ENCODE measurements at regions not wholly inside any gene's neighbourhood (a gene's known extent, or its start where the extent isn't known, plus 50 kb on each side); places are given as distances from the start of the nearest gene placed in this dataset.

DNA sequence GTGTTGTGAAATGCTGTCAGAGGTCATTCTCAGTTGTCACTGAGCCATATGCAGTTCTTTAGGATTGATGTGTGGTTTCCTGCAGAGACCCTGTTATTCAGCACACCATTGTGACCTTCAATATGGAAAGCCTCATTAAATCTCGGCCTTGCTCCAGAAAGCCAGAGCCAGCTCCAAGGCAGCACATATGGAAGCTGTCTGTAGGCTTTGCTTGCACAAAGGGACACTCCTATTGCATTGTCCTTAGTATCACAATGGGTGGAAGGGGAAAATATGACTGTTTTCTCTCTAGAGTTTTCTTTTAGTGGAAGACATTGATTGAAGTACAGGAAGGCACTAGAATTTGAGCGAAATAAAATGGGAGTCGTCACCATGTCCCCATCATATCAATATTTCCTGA is 179.0 kb downstream of the CEP135 start:
- 79% methylated on average over 3 of the region's 3 CpGs for WGBS (ENCODE audit: missing lambda C conversion rate)
- FAIRE-seq: no peak
- H3K4me3 ChIP-seq: no peak overlapping the region
- ChIA-PET POLR2A (no interaction called here), CTCF (no interaction called here)
- DNase-seq (ENCODE audit: low read depth in 1 of 2, low spot score in 1 of 2): no peak
- no peaks in the 10 kb centered on the region for H3K9me3 ChIP-seq
- H3K4me1 ChIP-seq: no peaks in the 10 kb centered on the region
- TF ChIP-seq POLR2A (IDR thresholded peaks at IDR 0.05; ENCODE audit: low read length) (no peak), KDM1A (IDR thresholded peaks at IDR 0.05; ENCODE audit: low read depth) (no peak), CBX2 (IDR thresholded peaks at IDR 0.05; ENCODE audit: borderline replicate concordance, low read depth) (no peak), FOSB (CRISPR knock-in tag; IDR thresholded peaks at IDR 0.05) (no peak), BHLHE40 (IDR thresholded peaks at IDR 0.05; ENCODE audit: low read depth, low read length) (no peak), HDAC2 (IDR thresholded peaks at IDR 0.05) (no peak)
- TF ChIP-seq, protein P1, sequence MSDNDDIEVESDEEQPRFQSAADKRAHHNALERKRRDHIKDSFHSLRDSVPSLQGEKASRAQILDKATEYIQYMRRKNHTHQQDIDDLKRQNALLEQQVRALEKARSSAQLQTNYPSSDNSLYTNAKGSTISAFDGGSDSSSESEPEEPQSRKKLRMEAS (IDR thresholded peaks at IDR 0.05): no peak
- no peak for ATAC-seq
- H3K4me2 ChIP-seq: no peak overlapping the region
- no peak overlapping the region for H3K27ac ChIP-seq

DNA sequence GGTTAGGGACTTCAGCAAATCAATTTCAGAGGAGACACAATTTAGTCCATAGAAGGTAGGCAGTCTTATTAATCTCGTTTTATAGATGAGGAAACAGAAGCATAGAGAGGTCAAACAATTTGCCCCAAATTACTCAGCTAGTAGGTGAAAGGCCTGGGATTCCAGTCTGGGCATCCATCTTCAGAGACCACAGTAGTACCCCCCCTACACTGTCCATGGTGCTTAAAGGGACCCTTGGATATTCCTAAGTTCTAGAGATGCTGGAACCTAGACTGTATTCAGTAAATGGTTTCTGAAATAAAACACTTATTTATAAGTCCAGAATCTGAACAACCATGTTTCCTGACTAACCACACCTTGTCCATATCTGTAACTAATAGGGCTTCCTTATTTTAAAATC is 174.8 kb downstream of the CEP135 start:
- Histone ChIP-seq H3K4me1 (no peaks in the 10 kb centered on the region), H3K4me3 (no peak overlapping the region), H3K4me2 (no peak overlapping the region), H3K27ac (no peak overlapping the region), H3K9me3 (no peaks in the 10 kb centered on the region)
- 0% methylated on average over 1 of the region's 1 CpG for WGBS (ENCODE audit: missing lambda C conversion rate)
- CTCF ChIA-PET: no interaction called here
- POLR2A ChIA-PET: no interaction called here
- no peak for ATAC-seq
- FAIRE-seq: no peak
- no peak for DNase-seq (ENCODE audit: low read depth in 1 of 2, low spot score in 1 of 2)
- no peak for TF ChIP-seq JUN (IDR thresholded peaks at IDR 0.05)
- TF ChIP-seq, protein P2, sequence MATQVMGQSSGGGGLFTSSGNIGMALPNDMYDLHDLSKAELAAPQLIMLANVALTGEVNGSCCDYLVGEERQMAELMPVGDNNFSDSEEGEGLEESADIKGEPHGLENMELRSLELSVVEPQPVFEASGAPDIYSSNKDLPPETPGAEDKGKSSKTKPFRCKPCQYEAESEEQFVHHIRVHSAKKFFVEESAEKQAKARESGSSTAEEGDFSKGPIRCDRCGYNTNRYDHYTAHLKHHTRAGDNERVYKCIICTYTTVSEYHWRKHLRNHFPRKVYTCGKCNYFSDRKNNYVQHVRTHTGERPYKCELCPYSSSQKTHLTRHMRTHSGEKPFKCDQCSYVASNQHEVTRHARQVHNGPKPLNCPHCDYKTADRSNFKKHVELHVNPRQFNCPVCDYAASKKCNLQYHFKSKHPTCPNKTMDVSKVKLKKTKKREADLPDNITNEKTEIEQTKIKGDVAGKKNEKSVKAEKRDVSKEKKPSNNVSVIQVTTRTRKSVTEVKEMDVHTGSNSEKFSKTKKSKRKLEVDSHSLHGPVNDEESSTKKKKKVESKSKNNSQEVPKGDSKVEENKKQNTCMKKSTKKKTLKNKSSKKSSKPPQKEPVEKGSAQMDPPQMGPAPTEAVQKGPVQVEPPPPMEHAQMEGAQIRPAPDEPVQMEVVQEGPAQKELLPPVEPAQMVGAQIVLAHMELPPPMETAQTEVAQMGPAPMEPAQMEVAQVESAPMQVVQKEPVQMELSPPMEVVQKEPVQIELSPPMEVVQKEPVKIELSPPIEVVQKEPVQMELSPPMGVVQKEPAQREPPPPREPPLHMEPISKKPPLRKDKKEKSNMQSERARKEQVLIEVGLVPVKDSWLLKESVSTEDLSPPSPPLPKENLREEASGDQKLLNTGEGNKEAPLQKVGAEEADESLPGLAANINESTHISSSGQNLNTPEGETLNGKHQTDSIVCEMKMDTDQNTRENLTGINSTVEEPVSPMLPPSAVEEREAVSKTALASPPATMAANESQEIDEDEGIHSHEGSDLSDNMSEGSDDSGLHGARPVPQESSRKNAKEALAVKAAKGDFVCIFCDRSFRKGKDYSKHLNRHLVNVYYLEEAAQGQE (IDR thresholded peaks at IDR 0.05): peak; percentile 57; the same call in 1 of the 2 replicates

DNA sequence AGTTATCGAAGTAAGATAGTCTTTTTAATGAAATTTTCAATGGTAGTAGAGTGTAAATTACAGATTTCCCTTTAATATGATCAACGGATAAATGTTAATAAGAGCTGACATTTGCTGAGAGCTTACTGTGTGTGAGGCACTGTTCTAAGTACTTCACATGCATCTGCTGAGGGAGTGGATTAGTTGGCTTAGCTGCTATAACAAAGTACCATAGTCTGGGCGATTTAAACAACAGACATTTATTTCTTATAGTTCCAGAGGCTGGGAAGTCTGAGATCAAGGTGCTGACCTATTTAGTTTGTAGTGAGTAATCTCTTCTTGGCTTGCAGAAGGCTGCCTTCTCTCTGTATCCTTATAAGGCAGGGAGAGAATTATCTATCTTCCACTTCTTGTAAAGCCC is 174.3 kb downstream of the CEP135 start:
- POLR2A ChIA-PET: no interaction called here
- Histone ChIP-seq H3K27ac (no peak overlapping the region), H3K4me1 (no peaks in the 10 kb centered on the region), H3K9me3 (no peaks in the 10 kb centered on the region), H3K4me3 (no peak overlapping the region), H3K4me2 (no peak overlapping the region)
- FAIRE-seq: no peak
- ATAC-seq: no peak
- 12% methylated on average over 3 of the region's 3 CpGs for WGBS (ENCODE audit: missing lambda C conversion rate)
- TF ChIP-seq, protein P1 (IDR thresholded peaks at IDR 0.05): no peak
- TF ChIP-seq KDM1A (IDR thresholded peaks at IDR 0.05; ENCODE audit: low read depth): no peak
- no peak for TF ChIP-seq KDM5A (IDR thresholded peaks at IDR 0.05)
- no peak for TF ChIP-seq JUNB (IDR thresholded peaks at IDR 0.05)
- no peak for TF ChIP-seq HEYL (CRISPR knock-in tag; IDR thresholded peaks at IDR 0.05)
- TF ChIP-seq FOSB (CRISPR knock-in tag; IDR thresholded peaks at IDR 0.05): no peak
- no peak for TF ChIP-seq RARB (CRISPR knock-in tag; IDR thresholded peaks at IDR 0.05)
- TF ChIP-seq ZNF302 (CRISPR knock-in tag; IDR thresholded peaks at IDR 0.05): no peak
- no peak for TF ChIP-seq FOSL2 (IDR thresholded peaks at IDR 0.05)
- TF ChIP-seq FOSL2 (CRISPR knock-in tag; IDR thresholded peaks at IDR 0.05): no peak
- TF ChIP-seq, protein P3, sequence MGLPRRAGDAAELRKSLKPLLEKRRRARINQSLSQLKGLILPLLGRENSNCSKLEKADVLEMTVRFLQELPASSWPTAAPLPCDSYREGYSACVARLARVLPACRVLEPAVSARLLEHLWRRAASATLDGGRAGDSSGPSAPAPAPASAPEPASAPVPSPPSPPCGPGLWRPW (IDR thresholded peaks at IDR 0.05): no peak
- TF ChIP-seq NFE2L2 (conservative IDR thresholded peaks at IDR 0.05; ENCODE audit: low read length): no peak
- DNase-seq (ENCODE audit: low read depth in 1 of 2, low spot score in 1 of 2): no peak
- CTCF ChIA-PET: no interaction called here

DNA sequence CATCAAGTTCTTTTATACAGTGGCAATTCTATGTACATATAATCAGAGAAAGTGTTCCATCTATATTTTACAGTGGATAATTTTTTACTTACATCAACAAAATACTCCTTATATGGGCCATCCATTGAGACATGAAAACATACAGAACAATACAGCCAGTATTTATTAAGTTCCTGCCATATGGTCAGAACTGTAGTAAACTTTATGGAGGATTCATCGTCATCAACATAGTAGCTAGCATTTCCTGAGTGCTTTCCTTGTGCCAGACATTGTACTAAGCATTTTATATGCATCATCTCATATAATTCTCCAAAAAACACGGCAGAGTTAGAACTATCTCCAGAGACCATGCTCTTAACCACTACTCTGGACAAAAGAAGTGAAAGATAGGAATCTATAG is 170.1 kb downstream of the CEP135 start:
- H3K4me2 ChIP-seq: no peak overlapping the region
- H3K4me1 ChIP-seq: no peaks in the 10 kb centered on the region
- no peaks in the 10 kb centered on the region for H3K9me3 ChIP-seq
- FAIRE-seq (no peak), DNase-seq (ENCODE audit: low read depth in 1 of 2, low spot score in 1 of 2) (no peak), ATAC-seq (no peak)
- ChIA-PET CTCF (no interaction called here), POLR2A (no interaction called here)
- no peak overlapping the region for H3K27ac ChIP-seq
- 46% methylated on average over 2 of the region's 2 CpGs for WGBS (ENCODE audit: missing lambda C conversion rate)
- H3K4me3 ChIP-seq: no peak overlapping the region
- TF ChIP-seq, protein P3 (IDR thresholded peaks at IDR 0.05): no peak
- TF ChIP-seq POLR2AphosphoS2 (conservative IDR thresholded peaks at IDR 0.05; ENCODE audit: low read length) (no peak), HEYL (CRISPR knock-in tag; IDR thresholded peaks at IDR 0.05) (no peak), CBX2 (IDR thresholded peaks at IDR 0.05; ENCODE audit: borderline replicate concordance, low read depth) (no peak), RNF2 (IDR thresholded peaks at IDR 0.05; ENCODE audit: borderline replicate concordance, low read depth) (no peak), KDM1A (IDR thresholded peaks at IDR 0.05; ENCODE audit: low read depth) (no peak), EHMT2 (IDR thresholded peaks at IDR 0.05; ENCODE audit: low read depth) (no peak), CBX8 (IDR thresholded peaks at IDR 0.05) (no peak)
- TF ChIP-seq, protein P2 (IDR thresholded peaks at IDR 0.05): no peak
- TF ChIP-seq, protein P4, sequence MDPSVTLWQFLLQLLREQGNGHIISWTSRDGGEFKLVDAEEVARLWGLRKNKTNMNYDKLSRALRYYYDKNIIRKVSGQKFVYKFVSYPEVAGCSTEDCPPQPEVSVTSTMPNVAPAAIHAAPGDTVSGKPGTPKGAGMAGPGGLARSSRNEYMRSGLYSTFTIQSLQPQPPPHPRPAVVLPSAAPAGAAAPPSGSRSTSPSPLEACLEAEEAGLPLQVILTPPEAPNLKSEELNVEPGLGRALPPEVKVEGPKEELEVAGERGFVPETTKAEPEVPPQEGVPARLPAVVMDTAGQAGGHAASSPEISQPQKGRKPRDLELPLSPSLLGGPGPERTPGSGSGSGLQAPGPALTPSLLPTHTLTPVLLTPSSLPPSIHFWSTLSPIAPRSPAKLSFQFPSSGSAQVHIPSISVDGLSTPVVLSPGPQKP (IDR thresholded peaks at IDR 0.05; ENCODE audit: low read depth, low read length): no peak

Data from A549 (cell line).